Endodermal cell (in vitro differentiated cells): ENCODE measurements at regions not wholly inside any gene's neighbourhood (a gene's known extent, or its start where the extent isn't known, plus 50 kb on each side); places are given as distances from the start of the nearest gene placed in this dataset.

Source experiments
- DNase-seq: peaks from one replicate; pipeline ENCODE4 v3.0.0-alpha.2; 2017
- H3K27ac ChIP-seq: 2 replicates; pipeline ENCODE4 v1.5.1; 2013; ENCODE audit warnings: mild to moderate bottlenecking, low read depth, low read length, moderate library complexity
- H3K27me3 ChIP-seq: 2 replicates; pipeline ENCODE4 v1.6.1; 2013; ENCODE audit warnings: mild to moderate bottlenecking, low read length, moderate library complexity; ENCODE audit not compliant: insufficient read depth, control insufficient read depth, poor library complexity, severe bottlenecking
- H3K36me3 ChIP-seq: 2 replicates; pipeline ENCODE4 v1.7.0; 2013; ENCODE audit warnings: mild to moderate bottlenecking, low read length, moderate library complexity; ENCODE audit not compliant: control insufficient read depth, insufficient read depth
- H3K4me1 ChIP-seq: one replicate; pipeline ENCODE4 v1.7.0; 2013; ENCODE audit warnings: low read length; ENCODE audit not compliant: control insufficient read depth, insufficient read depth
- H3K4me3 ChIP-seq: 2 replicates; pipeline ENCODE4 v1.5.1; 2013; ENCODE audit warnings: mild to moderate bottlenecking, low read length, moderate library complexity
- H3K9ac ChIP-seq: 2 replicates; pipeline ENCODE4 v1.6.1; 2013; ENCODE audit warnings: mild to moderate bottlenecking, low read length, moderate library complexity; ENCODE audit not compliant: poor library complexity, severe bottlenecking; ENCODE audit errors: extremely low read depth
- H3K9me3 ChIP-seq: 2 replicates; pipeline ENCODE4 v1.6.1; 2013; ENCODE audit warnings: mild to moderate bottlenecking, low read length, moderate library complexity; ENCODE audit not compliant: control insufficient read depth
- H3K27ac Mint-ChIP-seq: 2 replicates; pipeline ENCODE4 v1.8.0; 2020; ENCODE audit warnings: mixed read lengths
- H3K27me3 Mint-ChIP-seq: 2 replicates; pipeline ENCODE4 v1.8.0; 2021; ENCODE audit warnings: mild to moderate bottlenecking, mixed read lengths; ENCODE audit not compliant: insufficient read depth
- H3K36me3 Mint-ChIP-seq: 2 replicates; pipeline ENCODE4 v1.8.0; 2020; ENCODE audit warnings: low read depth, mixed read lengths
- H3K4me1 Mint-ChIP-seq: 2 replicates; pipeline ENCODE4 v1.8.0; 2020; ENCODE audit warnings: mixed read lengths
- H3K4me3 Mint-ChIP-seq: 2 replicates; pipeline ENCODE4 v1.8.0; 2020; ENCODE audit warnings: mild to moderate bottlenecking, moderate library complexity, mixed read lengths
- H3K9me3 Mint-ChIP-seq: 2 replicates; pipeline ENCODE4 v1.8.0; 2020; ENCODE audit warnings: mild to moderate bottlenecking, mixed read lengths
- CTCF ChIP-seq: fragments of 200-600 bp; sonication (generic); conservative IDR thresholded peaks from 2 replicates; pipeline ENCODE4 v1.5.0; 2021; ENCODE audit warnings: antibody characterized with exemption, mild to moderate bottlenecking
- WGBS, 2 experiments: methylation state at CpG; one replicate each; pipeline versions ENCODE4 v1.1.5 to v1.1.7; 2013; ENCODE audit warnings: missing lambda C conversion rate in 2 of 2, mixed read lengths in 1 of 2; ENCODE audit not compliant: insufficient coverage in 1 of 2, insufficient read length in 1 of 2; 5-methylcytosine and 5-hydroxymethylcytosine counted together

- no peaks in the 10 kb centered on the region for H3K36me3 Mint-ChIP-seq
- H3K4me1 Mint-ChIP-seq = peaks cover 2% of the 10 kb centered on the region
- H3K27ac Mint-ChIP-seq = no peak overlapping the region
Measured at GRCh38 chr20:18929800-18930199, 116.2 kb downstream of the SCP2D1 start.

GRCh38 chr20:18943542-18943941 is 130.0 kb downstream of the SCP2D1 start:
- Mint-ChIP-seq H3K4me1 (no peaks in the 10 kb centered on the region), H3K36me3 (peaks cover 2% of the 10 kb centered on the region), H3K27ac (no peak overlapping the region), H3K9me3 (peaks cover 18% of the 10 kb centered on the region), H3K4me3 (no peak overlapping the region), H3K27me3 (peaks cover 9% of the 10 kb centered on the region)
- whole genome bisulfite sequencing, 2 experiments = 89 to 92% methylated on average over 2 to 4 of the region's 4 CpGs
- DNase-seq = no peak
- no peaks in the 10 kb centered on the region for H3K27me3 ChIP-seq
- no peaks in the 10 kb centered on the region for H3K36me3 ChIP-seq
- no peaks in the 10 kb centered on the region for H3K4me1 ChIP-seq
- TF ChIP-seq CTCF = no peak
- no peak overlapping the region for H3K4me3 ChIP-seq
- H3K9ac ChIP-seq = no peak overlapping the region
- H3K9me3 ChIP-seq = no peaks in the 10 kb centered on the region
- H3K27ac ChIP-seq = no peak overlapping the region

More at GRCh38 chr20:18929800-18930199, 116.2 kb downstream of the SCP2D1 start:
- Histone ChIP-seq H3K9ac (no peak overlapping the region), H3K9me3 (no peaks in the 10 kb centered on the region), H3K4me1 (no peaks in the 10 kb centered on the region), H3K27ac (no peak overlapping the region), H3K4me3 (no peak overlapping the region), H3K27me3 (no peaks in the 10 kb centered on the region), H3K36me3 (no peaks in the 10 kb centered on the region)
- TF ChIP-seq CTCF = no peak
- no peak for DNase-seq
- 100% methylated on average over 1 of the region's 1 CpG; no CpG with 5 or more reads in 1 of the 2 experiments for WGBS, 2 experiments
- no peaks in the 10 kb centered on the region for H3K9me3 Mint-ChIP-seq
- H3K27me3 Mint-ChIP-seq = peaks cover 2% of the 10 kb centered on the region
- H3K4me3 Mint-ChIP-seq = no peak overlapping the region

- Mint-ChIP-seq H3K36me3 (no peaks in the 10 kb centered on the region), H3K9me3 (no peaks in the 10 kb centered on the region), H3K27me3 (no peaks in the 10 kb centered on the region), H3K27ac (no peak overlapping the region), H3K4me3 (no peak overlapping the region), H3K4me1 (no peaks in the 10 kb centered on the region)
- Histone ChIP-seq H3K9ac (no peak overlapping the region), H3K4me1 (no peaks in the 10 kb centered on the region), H3K27ac (no peak overlapping the region), H3K9me3 (no peaks in the 10 kb centered on the region), H3K4me3 (no peak overlapping the region), H3K36me3 (no peaks in the 10 kb centered on the region), H3K27me3 (no peaks in the 10 kb centered on the region)
- no peak for DNase-seq
- WGBS, 2 experiments = 94% methylated on average over 3 of the region's 4 CpGs
- TF ChIP-seq CTCF = no peak
Measured at GRCh38 chr20:18956890-18957289, 143.3 kb downstream of the SCP2D1 start.
